ENCODE measurements at regions not wholly inside any gene's neighbourhood (a gene's known extent, or its start where the extent isn't known, plus 50 kb on each side); places are given as distances from the start of the nearest gene placed in this dataset.

DNA sequence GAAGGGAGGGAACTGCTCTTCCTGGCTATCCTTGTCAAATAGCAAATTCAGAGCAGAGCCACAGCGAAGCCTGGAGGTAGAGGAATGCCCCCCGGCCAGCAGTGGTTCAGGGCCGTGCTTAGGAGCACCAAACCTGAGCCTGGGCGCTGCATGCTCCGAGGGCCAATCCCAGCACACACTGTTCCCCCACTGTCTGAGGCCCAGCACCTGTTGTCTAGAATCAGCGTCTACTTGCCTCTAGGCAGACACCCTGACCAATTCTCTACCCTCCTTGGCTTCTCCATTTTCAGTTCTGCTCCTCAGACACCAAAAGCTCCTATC lies 177.6 kb upstream of the PKDCC start:
- no peak for DNase-seq

DNA sequence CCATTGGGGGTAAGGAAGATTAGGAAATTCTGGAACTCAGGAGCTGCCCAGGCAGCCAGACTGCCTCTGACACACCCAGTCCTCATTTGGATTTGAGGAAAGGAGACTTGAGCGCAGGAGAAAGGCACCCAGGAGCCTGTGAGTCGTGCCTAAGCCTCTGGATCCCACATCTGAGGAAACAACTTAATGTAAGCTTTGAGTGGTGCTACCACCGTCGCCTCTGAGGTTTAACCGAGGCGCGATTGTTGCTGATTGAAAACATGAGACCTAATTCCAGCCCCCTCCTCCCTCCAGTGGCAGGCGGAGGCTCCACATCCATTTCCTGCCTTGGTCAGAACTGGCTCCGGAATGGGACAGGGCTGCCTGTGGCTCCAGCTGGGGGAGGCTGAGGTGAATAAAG lies 176.7 kb upstream of the PKDCC start:
- no peak for DNase-seq

DNA sequence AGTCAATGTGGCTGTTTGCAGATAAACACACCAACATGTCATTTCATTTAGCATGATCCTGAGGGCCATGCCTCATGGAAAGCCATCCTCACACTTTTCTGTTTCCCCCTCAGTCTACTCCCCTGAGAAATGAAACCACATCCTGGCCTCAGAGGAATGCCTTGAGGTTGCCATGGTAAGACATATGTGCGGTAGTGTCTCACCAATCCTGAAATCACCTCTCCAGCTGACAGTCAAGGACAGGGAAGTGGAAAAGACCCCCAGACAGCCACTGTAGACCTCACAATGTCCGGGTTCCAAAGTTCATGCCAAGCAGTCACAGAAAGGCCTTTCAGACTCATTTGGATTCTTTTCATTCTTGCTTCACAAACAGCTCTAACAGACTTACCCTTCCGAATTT lies 175.2 kb upstream of the PKDCC start:
- no peak for DNase-seq

DNA sequence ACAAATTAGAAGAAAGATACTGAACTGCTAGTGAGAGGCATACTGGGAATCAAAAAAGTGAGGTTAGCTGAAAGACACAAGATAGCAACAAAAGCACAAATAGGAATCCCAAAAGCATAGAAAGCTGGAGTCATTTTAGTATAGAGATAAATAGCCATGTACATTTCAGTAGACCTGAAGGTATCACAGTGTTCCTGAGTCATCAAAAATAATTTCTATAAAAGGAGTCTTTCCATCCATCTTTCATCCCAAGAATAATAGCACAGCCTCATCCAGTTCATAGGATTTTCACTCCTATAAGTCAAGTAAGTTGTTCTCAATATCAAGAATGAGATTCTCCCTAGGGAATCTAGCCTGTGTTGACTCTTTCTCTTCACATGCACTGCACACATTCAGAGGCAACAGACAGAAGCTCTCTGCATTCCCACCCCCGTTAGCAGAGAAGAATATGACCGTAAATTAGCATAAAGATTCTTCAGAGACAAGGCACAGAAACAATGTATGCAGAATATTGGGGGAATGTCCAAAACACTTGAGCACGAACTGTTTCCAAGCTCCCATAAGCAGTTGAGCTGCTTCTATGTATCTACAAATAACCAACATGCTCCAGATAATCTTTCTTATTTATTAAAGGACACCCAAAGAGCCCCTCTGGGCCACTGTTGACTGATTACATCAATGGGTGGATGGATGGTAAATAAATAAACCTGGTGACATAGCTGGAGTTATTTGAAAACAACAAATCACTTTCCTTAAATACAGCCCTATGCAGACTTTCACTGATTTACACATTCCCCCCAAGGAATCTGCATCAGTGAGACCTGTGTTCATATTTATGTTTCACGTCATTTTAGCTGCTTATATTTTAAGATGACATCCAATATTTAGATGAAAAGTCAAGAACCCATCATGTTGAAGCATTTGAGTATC lies 174.5 kb upstream of the PKDCC start:
- DNase-seq: no peak

DNA sequence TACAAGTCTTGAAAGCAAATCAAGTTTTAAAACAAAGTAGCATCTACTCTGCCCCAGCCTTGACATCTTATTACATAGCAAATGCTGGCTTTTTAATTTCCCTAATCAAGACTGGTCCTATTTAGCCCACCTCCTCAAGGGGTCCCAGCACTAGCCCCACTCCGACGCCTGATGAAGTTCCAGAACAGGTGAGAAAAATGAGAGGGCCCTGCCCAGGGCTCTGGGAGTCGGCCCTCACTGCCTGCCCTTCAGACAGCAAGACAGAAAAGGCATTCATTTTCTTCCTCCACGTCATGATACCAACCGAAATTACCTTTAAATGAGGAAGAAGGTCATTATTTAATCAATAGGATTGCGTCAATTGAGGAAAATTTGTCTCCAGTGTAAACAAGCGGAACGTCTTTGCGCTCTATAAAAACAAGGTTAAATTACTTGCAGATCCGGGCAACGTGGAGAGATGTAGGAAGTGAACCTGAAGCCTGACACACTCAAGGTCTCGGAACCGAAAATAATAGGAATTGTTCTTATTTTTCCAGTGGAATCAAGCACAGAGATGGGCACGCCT lies 170.6 kb upstream of the PKDCC start:
- DNase-seq: no peak

DNA sequence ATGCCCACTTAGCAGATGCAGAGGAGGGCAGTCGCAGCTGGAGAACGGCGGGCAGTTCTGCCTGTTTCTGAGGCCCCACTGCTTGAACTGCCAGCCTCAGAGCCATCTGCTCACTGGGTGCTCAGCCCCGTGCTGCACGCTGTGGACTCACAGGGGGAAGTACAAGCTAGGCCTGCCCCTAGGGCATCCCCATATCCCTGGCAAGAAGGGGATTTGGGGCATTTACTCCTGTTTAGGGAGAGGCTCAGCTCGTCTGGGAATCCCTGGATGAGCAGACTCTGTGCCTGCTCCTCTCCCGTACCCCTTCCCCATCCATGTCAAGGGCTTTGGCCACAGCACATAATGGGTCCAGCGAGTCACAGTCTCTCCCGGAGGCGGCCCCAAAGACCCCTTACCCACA lies 169.8 kb upstream of the PKDCC start:
- no peak for DNase-seq

DNA sequence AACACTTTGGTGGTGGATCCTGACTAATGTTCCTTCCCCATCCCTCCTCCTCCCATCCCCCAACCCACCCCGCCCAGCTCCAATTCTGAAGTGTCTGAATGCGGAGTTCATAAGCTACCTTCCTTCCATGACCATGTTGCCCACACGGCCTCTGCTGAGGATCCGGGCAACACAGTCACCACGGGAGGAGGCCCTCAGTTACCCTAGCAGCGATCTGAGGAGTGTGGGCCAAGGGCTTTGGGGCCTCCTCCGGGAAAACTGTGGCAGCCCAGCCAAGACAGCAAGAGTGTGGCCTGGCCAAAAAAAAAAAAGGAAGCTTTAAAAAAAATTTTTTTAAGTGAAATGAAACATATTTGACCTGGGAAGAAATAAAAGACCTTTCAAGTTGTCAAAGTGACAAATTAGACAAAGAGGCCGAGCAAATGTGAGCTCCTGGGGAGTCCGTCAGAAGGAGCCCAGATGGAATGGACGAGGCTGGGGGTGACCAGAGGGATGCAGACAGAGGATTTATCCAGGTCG lies 169.0 kb upstream of the PKDCC start:
- no peak for DNase-seq

DNA sequence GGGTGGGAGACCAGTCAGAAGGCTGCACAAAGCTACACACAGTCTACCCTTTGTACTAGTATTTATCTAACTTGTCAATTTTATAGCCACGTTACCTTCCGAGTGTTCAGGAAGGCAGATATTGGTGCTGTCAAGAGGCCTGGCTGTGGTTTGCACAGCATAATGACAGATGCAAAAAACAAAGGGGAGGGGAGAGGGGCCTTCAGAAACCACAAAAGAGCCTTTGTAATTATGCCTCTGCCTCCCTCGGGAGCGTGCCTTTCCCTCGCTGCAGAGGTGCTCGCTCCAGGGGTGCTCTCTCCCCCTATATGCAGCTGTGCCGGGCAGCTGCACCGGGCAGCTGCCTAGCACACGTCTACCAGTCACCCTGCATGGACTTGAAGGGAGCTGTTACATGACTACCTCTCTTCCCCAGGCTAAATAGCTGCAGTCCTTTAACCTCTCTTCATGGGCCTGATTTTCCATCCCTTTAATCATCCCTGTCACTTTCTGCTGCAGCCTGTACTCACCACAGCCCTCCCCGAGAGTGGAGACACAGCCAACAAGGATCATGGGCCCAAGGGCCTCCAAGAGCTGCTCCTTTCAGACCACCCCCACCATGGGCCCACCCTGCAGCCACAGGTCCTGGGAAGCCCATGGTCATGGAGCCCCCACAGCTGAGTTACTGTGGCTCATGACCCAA lies 168.4 kb upstream of the PKDCC start:
- DNase-seq: no peak

DNA sequence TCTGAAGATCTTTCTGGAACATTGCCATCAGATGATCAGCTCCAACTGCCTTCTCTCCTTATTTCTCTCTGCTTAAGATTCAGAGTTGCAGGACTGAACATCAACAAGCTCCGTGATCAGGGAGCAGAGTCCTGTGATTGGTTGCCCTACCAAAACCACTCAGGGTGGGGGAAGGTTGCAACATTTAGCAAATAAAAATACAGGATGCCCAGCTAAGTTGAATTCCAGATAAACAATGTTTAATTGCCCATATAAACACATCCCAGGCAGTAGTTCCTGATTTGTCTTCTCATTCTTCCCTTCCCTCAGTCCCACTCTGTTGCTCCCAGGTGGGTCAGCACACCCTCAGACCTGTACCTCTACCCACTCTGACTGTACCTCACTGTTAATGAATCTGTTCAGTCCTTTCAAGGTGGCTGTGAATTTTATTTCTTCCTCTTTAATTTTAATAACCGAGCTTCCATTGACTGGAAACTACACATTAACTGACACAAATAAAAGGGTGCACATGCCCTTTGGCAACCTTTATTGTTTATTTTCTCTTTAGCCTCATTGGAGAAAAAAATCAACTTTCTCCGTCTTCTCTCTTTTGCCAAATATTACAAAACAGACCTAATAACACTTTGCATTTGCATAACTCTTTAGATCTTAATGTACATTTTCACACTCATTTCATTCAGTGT lies 167.1 kb upstream of the PKDCC start:
- no peak for DNase-seq

DNA sequence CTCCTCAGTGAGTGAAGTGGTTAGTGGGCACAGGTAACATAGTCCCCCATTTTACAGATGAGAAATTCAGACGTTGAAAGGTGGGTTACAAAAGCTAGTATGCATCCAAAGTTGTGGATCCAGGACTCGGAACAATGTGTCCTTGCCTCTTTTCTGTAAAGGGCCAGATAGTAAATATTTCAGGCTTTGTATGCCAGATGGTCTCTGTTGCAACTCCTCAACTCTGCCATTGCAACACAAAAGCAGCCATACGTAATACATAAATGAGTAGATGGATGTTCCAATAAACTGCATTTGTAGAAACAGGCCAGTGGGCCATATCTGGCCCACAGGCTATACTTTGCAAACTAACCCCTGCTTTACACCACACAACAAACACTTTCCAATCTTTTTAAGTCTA lies 166.6 kb upstream of the PKDCC start:
- DNase-seq: no peak

DNA sequence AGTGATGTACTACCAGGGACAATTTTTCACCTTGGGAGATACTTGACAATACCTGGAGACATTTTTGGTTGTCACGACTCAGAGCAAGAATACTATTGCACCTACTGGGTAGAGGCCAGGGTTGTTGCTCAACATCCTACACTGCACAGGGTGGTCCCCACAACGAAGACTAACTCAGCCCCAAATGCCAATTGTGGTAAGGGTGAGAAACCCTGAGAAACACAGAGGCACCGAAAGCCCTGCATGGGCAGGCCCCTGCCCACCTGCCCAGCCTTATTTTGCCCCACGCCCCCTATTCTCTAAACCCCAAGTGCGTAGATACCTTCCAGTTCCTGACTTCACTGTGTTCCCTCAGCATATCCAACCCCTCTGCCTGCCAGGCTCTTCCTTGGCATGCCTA lies 163.1 kb upstream of the PKDCC start:
- DNase-seq: no peak

DNA sequence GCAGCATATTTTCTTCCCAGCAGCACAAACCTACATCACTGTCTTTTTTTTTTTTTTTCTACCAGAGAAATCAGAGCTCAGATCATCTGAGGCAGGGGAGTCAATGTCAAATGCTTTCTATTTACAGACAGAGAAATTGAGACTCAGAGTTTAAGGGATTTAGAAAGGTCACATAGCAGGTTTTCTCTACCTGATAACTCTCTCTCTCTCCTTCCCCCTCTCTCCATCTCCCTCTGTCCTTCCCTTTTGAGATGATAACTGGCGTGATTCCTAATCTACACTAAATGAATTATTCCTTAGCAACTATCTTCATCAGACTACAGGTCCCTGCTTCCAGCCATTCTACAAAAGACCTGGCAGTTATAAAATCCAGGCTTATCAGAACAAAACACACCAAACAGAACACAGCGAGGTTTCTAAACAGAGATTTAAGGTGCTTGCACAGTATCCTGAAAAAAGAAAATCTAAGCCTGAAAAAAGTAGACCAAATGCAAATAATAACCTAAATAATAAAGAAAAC lies 161.6 kb upstream of the PKDCC start:
- DNase-seq: no peak

DNA sequence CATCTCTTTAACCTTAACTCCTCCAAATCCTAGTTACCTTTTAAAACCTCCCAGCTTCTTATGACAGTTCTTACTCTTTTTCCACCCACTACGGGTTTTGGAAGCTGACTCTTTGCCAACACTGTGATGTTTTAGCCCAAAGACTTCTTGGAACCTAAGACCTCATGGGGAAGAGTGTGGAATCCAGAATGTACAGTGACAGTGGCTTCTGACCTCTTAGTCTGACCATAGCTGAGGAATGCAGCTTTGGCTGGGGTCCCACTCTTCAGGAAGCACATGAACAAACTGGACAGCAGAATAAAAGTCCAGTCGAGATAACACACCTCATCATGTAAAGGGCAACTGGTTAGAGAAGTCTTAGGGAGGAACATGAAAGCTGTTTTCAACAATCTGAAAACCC lies 161.1 kb upstream of the PKDCC start:
- DNase-seq: no peak

DNA sequence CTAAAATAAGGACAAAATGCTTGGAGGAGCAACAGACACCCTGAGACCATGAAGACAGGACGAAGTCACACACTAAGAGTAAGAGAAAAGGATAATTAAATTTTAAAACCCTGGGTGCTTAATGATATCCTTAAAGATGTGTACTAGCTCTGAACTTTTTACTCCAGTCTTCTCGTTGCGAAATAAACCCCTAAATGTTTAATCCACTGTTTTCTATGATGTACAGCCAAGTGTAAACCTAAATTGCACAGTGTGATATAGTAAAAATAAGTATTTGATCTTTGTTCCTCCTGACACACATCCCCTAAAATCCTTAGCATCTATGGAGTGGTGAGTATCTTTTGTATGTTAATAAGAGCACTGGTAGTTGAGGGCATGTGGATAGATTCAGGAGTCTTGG lies 157.5 kb upstream of the PKDCC start:
- no peak for DNase-seq

DNA sequence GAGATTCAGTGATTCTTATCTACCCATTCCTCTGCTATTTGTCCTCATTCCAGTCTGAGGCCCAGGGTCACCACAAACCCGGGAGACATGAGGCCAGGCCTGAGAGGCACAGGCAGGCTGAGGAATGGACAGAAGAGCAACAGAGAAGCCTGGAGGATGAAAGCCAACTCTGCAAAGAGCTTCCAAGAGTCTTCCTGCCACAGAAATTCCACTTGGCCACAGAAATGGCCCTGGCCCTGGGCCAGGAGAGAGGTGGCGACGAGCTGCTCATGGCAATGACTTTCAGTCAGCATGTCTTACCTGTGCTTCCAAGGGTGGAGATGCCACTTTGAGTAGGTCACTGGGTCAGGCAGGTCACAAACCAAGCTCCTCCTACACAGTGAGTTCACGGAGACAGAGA lies 155.3 kb upstream of the PKDCC start:
- DNase-seq: no peak

DNA sequence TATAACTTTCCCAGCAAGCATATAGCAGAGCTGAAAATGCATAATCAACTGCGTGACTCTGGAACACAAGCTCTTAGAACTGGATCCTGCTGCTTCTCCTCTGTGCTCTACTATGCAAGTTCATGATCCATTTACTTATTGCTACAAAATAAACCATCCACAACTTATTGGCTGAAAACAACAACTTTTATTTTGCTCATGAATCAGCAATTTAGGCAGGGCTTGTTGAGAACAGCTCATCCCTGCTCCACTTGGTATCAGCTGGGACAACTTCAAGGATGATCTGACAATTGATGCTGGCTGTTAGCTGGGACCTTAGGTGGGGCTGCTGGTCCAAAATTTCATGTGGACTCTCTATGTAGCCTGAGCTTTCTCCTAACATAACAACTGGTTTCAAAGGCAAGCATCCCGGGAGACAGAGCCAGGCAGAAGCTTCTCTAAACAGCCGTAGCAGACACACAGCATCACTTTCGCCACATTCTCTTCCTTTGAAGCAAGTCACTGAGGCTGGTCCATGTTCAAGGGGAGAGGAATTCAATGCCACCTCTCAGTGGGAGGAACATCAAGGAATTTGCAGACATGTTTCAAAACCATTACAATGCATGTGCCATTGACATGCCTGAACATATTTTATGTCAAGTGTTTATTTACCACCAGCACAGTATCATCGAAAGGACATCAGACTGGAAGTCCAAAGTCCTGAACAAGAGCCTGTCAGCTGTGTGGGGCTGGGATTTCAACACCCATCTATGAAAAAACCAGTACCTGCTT lies 153.1 kb upstream of the PKDCC start:
- DNase-seq: no peak

DNA sequence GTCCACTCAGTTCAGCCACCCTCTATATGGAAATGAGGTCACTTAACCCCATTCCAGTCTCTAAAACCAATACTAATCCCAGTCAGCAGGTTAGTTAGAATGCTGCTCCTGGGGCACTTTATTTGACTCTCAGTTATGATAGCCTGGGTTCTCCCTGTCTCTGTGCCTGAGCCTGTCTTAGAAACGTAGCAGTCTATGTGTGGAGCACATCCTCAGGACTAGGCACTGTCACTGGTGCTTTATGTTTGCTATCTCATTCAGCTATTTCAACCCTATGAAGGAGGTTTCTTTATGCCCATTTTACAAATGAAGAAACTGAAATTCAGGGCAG lies 152.5 kb upstream of the PKDCC start:
- DNase-seq: no peak

DNA sequence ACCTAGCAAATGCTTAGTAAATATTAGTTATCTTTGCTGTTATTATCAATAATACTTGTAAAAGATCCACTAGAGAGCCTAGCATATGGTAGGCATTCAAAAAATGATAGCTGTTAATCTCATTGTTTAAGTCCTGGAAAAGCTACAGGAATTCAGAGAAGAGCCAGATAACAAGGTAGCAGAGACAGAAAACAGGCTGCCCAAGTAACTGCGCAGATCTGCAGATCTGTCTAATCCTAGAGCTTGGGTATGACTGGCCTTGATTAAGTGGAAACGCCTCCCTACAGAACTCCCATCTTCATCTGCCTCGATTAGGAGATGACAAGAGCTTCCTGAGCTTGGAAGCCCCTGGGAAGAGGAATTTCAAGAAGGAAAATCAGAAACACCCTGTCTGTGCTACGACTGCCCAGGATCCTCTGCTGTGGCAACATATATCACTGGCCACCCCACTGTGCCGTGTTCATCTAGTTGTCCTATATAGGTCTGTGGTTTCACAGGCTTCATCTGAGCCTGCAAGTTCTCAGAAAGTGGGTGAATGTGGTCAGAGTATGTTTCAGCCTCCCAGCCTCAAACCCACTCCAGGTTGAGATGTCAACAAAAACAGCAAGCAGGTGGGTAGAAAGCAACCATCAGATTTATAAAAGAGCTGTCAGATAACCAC lies 151.5 kb upstream of the PKDCC start:
- DNase-seq: no peak

DNA sequence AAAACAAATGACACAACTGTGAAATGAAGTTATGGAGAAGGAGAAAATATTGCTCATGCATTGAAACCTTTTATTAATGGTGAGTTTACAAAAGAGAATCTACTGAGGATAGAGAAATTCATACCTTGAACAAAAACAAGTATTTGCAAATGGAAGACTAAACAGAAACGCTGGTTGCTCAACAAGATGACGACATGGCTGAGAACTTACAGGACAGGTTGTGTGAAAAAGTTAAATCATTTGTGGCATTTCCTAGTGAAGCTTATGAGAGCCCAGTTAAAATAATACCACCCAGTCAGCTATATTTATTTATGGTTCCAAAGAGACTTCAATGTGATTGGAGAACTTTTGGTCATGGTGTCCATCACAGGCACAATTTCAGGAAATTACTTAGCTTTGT lies 148.6 kb upstream of the PKDCC start:
- no peak for DNase-seq

DNA sequence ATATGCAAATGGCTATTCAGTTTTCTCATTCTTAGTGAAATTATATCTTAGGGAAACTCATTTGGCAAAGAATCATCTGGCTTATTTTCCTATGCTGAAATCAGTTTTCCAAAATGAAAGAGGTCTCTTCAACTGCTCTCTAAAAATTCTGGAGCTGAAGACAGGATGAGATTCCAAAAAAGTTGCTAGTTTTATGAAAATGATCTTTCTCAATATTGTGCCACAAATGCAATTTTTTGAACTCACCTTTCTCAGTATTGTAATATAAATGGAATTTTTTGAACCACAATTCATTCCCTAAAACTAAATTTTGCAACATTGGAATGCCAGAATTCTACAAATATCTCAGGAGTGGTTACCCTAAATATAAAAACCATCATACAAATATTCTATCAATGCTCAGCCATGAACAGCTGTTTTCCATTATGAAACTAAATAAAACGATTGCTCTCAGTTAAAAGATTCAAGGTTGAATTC lies 147.7 kb upstream of the PKDCC start:
- DNase-seq: no peak

DNA sequence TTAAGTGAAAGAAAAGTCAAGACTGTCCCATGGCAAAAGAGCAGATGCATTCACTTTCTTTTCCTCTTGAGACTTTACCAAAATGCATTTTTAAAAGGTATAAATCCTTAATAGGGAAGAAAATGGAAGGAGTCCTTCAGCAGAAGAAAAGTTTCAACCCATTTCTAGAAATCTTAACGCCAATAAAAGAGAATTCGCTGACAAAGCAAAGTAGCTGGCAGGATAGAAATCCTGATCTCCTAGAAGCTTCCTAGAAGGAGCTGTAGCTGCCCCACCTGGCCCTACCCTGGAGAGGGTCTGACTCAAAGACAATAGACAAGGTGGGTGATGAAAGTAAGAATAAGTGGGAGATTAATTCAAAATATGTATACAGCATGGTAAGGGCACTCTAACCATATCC lies 144.9 kb upstream of the PKDCC start:
- DNase-seq: no peak

All from stimulated activated CD4-positive, alpha-beta T cell treated with anti-CD3 and anti-CD28 coated beads, Interleukin-4, amount 100 ng/mL, for 1 hour (primary cell).